ENCODE measurements at regions not wholly inside any gene's neighbourhood (a gene's known extent, or its start where the extent isn't known, plus 50 kb on each side); places are given as distances from the start of the nearest gene placed in this dataset.

DNA sequence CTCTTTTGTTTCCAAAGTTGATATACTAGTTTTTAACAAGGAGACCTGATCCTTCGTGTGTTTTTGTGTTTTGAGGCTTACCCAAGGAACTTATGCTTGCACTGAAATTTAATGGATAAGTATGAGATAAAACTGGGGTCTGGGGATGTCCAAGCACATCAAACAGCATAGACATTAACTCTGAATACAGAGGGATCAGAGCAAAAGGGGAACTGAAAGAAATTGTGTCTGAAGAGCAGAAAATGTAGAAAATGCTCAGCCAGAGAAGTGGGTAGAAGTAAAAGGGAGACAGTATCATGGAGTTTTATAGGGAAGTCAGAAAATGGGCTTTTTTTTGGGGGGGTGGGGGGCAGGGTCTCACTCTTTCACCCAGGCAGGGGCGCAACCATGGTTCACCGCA, 695.4 kb downstream of the ARAP2 start:
- Mint-ChIP-seq H3K27ac (ENCODE audit: low read depth) (no peak overlapping the region), H3K36me3 (ENCODE audit: insufficient read depth) (peaks cover 1% of the 10 kb centered on the region), H3K9me3 (peaks cover 5% of the 10 kb centered on the region), H3K27me3 (no peaks in the 10 kb centered on the region), H3K4me1 (no peaks in the 10 kb centered on the region), H3K4me3 (no peak overlapping the region)
- DNase-seq (ENCODE audit: low spot score in 2 of 2) = no peak
- ATAC-seq (replicated peaks; ENCODE audit: extremely low read depth, poor library complexity, severe bottlenecking) = no peak

DNA sequence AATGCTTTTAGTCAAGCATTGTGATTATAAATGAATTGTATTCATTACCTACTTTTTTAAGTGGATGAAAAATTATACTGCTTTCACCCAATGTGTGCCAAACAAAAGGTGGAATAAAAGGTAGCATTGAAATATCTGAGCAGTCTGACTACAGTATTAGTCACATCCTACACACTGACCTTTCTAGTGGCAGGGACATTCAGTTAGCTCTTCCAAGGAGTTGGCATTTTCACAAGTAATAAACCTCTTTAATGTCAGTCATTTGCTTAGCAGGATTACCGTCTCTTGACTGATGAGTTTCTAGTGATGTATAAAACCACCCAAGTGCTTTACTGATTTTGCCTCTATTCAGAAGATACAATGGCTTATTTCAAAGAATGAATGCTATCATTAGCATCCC, 687.9 kb downstream of the ARAP2 start:
- no peaks in the 10 kb centered on the region for H3K4me1 Mint-ChIP-seq
- no peak overlapping the region for H3K27ac Mint-ChIP-seq (ENCODE audit: low read depth)
- H3K4me3 Mint-ChIP-seq = no peak overlapping the region
- ATAC-seq (replicated peaks; ENCODE audit: extremely low read depth, poor library complexity, severe bottlenecking) (no peak), DNase-seq (ENCODE audit: low spot score in 2 of 2) (no peak)
- no peaks in the 10 kb centered on the region for H3K27me3 Mint-ChIP-seq
- H3K36me3 Mint-ChIP-seq (ENCODE audit: insufficient read depth) = peaks cover 1% of the 10 kb centered on the region
- H3K9me3 Mint-ChIP-seq = no peaks in the 10 kb centered on the region

- no peak overlapping the region for H3K27ac Mint-ChIP-seq (ENCODE audit: low read depth)
- no peaks in the 10 kb centered on the region for H3K36me3 Mint-ChIP-seq (ENCODE audit: insufficient read depth)
- no peaks in the 10 kb centered on the region for H3K4me1 Mint-ChIP-seq
- DNase-seq (ENCODE audit: low spot score in 2 of 2) (no peak), ATAC-seq (replicated peaks; ENCODE audit: extremely low read depth, poor library complexity, severe bottlenecking) (no peak)
- H3K4me3 Mint-ChIP-seq = no peak overlapping the region
- no peaks in the 10 kb centered on the region for H3K9me3 Mint-ChIP-seq
- no peaks in the 10 kb centered on the region for H3K27me3 Mint-ChIP-seq
Measured at GRCh38 chr4:35559559-35560365, 684.6 kb downstream of the ARAP2 start.

DNA sequence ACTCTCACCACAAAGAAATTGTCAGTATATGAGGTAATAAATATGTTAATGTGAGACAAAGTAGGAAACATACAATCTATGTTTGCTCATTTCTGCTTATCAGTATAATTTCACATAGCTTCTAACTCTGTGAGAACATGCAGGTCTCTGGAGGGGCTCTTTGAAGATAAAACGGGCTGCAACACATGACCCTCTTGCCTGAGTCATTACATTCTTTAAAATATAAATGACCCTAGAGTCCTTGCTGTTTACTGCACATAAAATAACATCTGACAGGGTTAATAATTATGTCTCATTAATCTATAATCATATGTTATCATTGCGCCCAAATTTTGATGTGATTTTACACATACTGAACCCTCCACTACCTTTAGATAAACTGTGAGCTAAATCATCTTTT, 681.5 kb downstream of the ARAP2 start:
- H3K9me3 Mint-ChIP-seq = no peaks in the 10 kb centered on the region

GRCh38 chr4:35565640-35566039, 678.7 kb downstream of the ARAP2 start:
- DNase-seq (ENCODE audit: low spot score in 2 of 2) = no peak
- Mint-ChIP-seq H3K4me1 (no peaks in the 10 kb centered on the region), H3K9me3 (peaks cover 11% of the 10 kb centered on the region), H3K27ac (ENCODE audit: low read depth) (no peak overlapping the region), H3K36me3 (ENCODE audit: insufficient read depth) (no peaks in the 10 kb centered on the region), H3K4me3 (no peak overlapping the region), H3K27me3 (no peaks in the 10 kb centered on the region)
- no peak for ATAC-seq (replicated peaks; ENCODE audit: extremely low read depth, poor library complexity, severe bottlenecking)

More for the DNA sequence above, 681.5 kb downstream of the ARAP2 start:
- Mint-ChIP-seq H3K36me3 (ENCODE audit: insufficient read depth) (no peaks in the 10 kb centered on the region), H3K27me3 (no peaks in the 10 kb centered on the region), H3K27ac (ENCODE audit: low read depth) (no peak overlapping the region), H3K4me1 (no peaks in the 10 kb centered on the region), H3K4me3 (no peak overlapping the region)
- DNase-seq (ENCODE audit: low spot score in 2 of 2) (no peak), ATAC-seq (replicated peaks; ENCODE audit: extremely low read depth, poor library complexity, severe bottlenecking) (no peak)

- ATAC-seq (replicated peaks; ENCODE audit: extremely low read depth, poor library complexity, severe bottlenecking) (no peak), DNase-seq (ENCODE audit: low spot score in 2 of 2) (no peak)
- Mint-ChIP-seq H3K36me3 (ENCODE audit: insufficient read depth) (no peaks in the 10 kb centered on the region), H3K27ac (ENCODE audit: low read depth) (no peak overlapping the region), H3K4me1 (no peaks in the 10 kb centered on the region), H3K4me3 (no peak overlapping the region), H3K9me3 (no peaks in the 10 kb centered on the region), H3K27me3 (no peaks in the 10 kb centered on the region)
Measured at GRCh38 chr4:35591035-35591434, 653.3 kb downstream of the ARAP2 start.

DNA sequence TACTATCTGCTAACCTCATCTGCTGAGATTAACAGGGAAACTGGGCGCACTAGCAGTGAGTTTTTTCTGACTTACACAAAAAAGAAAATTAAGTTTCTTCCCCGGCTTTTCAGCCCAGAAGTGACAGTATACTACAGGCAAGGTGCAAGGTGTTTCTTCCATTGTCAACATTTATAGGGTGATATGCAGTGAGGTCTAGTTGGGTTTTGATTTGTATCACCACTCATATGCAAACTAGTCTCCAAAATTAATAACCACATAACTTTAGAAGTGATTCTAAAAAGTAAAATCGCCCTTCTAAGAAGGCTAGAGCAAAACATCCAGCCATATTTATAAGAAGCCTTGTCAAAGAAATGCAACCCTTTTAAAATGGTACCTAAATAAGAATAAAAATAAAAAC, 640.1 kb downstream of the ARAP2 start:
- no peak for DNase-seq (ENCODE audit: low spot score in 2 of 2)
- Mint-ChIP-seq H3K36me3 (ENCODE audit: insufficient read depth) (no peaks in the 10 kb centered on the region), H3K4me1 (no peaks in the 10 kb centered on the region), H3K27ac (ENCODE audit: low read depth) (no peak overlapping the region), H3K9me3 (no peaks in the 10 kb centered on the region), H3K27me3 (no peaks in the 10 kb centered on the region), H3K4me3 (no peak overlapping the region)
- ATAC-seq (replicated peaks; ENCODE audit: extremely low read depth, poor library complexity, severe bottlenecking) = no peak

GRCh38 chr4:35604724-35605123, 639.6 kb downstream of the ARAP2 start:
- Mint-ChIP-seq H3K27ac (ENCODE audit: low read depth) (no peak overlapping the region), H3K27me3 (no peaks in the 10 kb centered on the region), H3K36me3 (ENCODE audit: insufficient read depth) (no peaks in the 10 kb centered on the region), H3K4me1 (no peaks in the 10 kb centered on the region), H3K9me3 (no peaks in the 10 kb centered on the region), H3K4me3 (no peak overlapping the region)
- DNase-seq (ENCODE audit: low spot score in 2 of 2) (no peak), ATAC-seq (replicated peaks; ENCODE audit: extremely low read depth, poor library complexity, severe bottlenecking) (no peak)

DNA sequence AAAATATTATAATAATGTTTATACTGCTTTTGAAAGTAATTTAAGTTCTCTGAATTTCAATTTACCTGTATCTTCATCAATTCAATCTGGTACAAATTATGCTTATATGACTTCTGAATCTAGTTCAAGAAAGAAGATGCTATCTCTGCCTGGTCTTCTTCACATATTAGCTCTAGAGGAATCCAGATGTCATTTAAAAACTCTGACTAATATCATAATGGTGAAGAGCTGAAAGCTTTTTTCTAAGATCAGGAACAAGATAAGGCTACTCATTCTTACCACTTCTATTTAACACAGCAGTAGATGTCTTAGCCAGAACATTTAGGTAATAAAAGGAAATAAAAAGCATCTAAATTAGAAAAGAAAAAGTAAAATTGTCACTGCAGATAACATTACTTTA, 636.1 kb downstream of the ARAP2 start:
- ATAC-seq (replicated peaks; ENCODE audit: extremely low read depth, poor library complexity, severe bottlenecking) = no peak
- H3K4me3 Mint-ChIP-seq = no peak overlapping the region
- no peak overlapping the region for H3K27ac Mint-ChIP-seq (ENCODE audit: low read depth)
- no peaks in the 10 kb centered on the region for H3K4me1 Mint-ChIP-seq
- no peaks in the 10 kb centered on the region for H3K36me3 Mint-ChIP-seq (ENCODE audit: insufficient read depth)
- H3K9me3 Mint-ChIP-seq = no peaks in the 10 kb centered on the region
- DNase-seq (ENCODE audit: low spot score in 2 of 2) = no peak
- H3K27me3 Mint-ChIP-seq = no peaks in the 10 kb centered on the region

- Mint-ChIP-seq H3K4me1 (no peaks in the 10 kb centered on the region), H3K27ac (ENCODE audit: low read depth) (no peak overlapping the region), H3K36me3 (ENCODE audit: insufficient read depth) (no peaks in the 10 kb centered on the region), H3K27me3 (no peaks in the 10 kb centered on the region), H3K9me3 (no peaks in the 10 kb centered on the region), H3K4me3 (no peak overlapping the region)
- no peak for ATAC-seq (replicated peaks; ENCODE audit: extremely low read depth, poor library complexity, severe bottlenecking)
- no peak for DNase-seq (ENCODE audit: low spot score in 2 of 2)
Measured at GRCh38 chr4:35614120-35614519, 630.2 kb downstream of the ARAP2 start.

- no peaks in the 10 kb centered on the region for H3K36me3 Mint-ChIP-seq (ENCODE audit: insufficient read depth)
- no peak overlapping the region for H3K4me3 Mint-ChIP-seq
- no peaks in the 10 kb centered on the region for H3K4me1 Mint-ChIP-seq
- H3K9me3 Mint-ChIP-seq = no peaks in the 10 kb centered on the region
- H3K27me3 Mint-ChIP-seq = no peaks in the 10 kb centered on the region
- DNase-seq (ENCODE audit: low spot score in 2 of 2) = no peak
- no peak for ATAC-seq (replicated peaks; ENCODE audit: extremely low read depth, poor library complexity, severe bottlenecking)
- no peak overlapping the region for H3K27ac Mint-ChIP-seq (ENCODE audit: low read depth)
Measured at GRCh38 chr4:35639929-35640328, 604.4 kb downstream of the ARAP2 start.

- Mint-ChIP-seq H3K4me1 (no peaks in the 10 kb centered on the region), H3K4me3 (no peak overlapping the region), H3K9me3 (no peaks in the 10 kb centered on the region), H3K27me3 (no peaks in the 10 kb centered on the region), H3K27ac (ENCODE audit: low read depth) (no peak overlapping the region), H3K36me3 (ENCODE audit: insufficient read depth) (no peaks in the 10 kb centered on the region)
- DNase-seq (ENCODE audit: low spot score in 2 of 2) (no peak), ATAC-seq (replicated peaks; ENCODE audit: extremely low read depth, poor library complexity, severe bottlenecking) (no peak)
Measured at GRCh38 chr4:35643661-35644060, 600.7 kb downstream of the ARAP2 start.

- no peak for DNase-seq (ENCODE audit: low spot score in 2 of 2)
- Mint-ChIP-seq H3K4me1 (no peaks in the 10 kb centered on the region), H3K27me3 (no peaks in the 10 kb centered on the region), H3K27ac (ENCODE audit: low read depth) (no peak overlapping the region), H3K36me3 (ENCODE audit: insufficient read depth) (no peaks in the 10 kb centered on the region), H3K4me3 (no peak overlapping the region), H3K9me3 (no peaks in the 10 kb centered on the region)
- no peak for ATAC-seq (replicated peaks; ENCODE audit: extremely low read depth, poor library complexity, severe bottlenecking)
Measured at GRCh38 chr4:35644591-35644990, 599.7 kb downstream of the ARAP2 start.
